ENCODE measurements at regions not wholly inside any gene's neighbourhood (a gene's known extent, or its start where the extent isn't known, plus 50 kb on each side); places are given as distances from the start of the nearest gene placed in this dataset.

- no peak for TF ChIP-seq POLR2A (IDR thresholded peaks at IDR 0.05)
- no peak for TF ChIP-seq CTCF (IDR thresholded peaks at IDR 0.05)
- no peaks in the 10 kb centered on the region for H3K27me3 ChIP-seq
- no peak overlapping the region for H3K27ac ChIP-seq
- DNase-seq, result no peak
- intact Hi-C loops (cut with DNase I; ENCODE audit: low total_unique reads), result no loop called here
- H3K4me3 ChIP-seq, result no peak overlapping the region
- H3K9me3 ChIP-seq, result no peaks in the 10 kb centered on the region
- H3K36me3 ChIP-seq (ENCODE audit: low read depth, missing control alignments), result no peaks in the 10 kb centered on the region
- no peaks in the 10 kb centered on the region for H3K4me1 ChIP-seq
- WGBS, 2 donors, result 42 to 45% methylated on average over 3 of the region's 3 CpGs
Measured at GRCh38 chr7:10239695-10240345, 733.9 kb upstream of the PHF14 start.

- intact Hi-C loops (cut with DNase I; ENCODE audit: low total_unique reads), result no loop called here
- Histone ChIP-seq H3K36me3 (ENCODE audit: low read depth, missing control alignments) (no peaks in the 10 kb centered on the region), H3K4me1 (no peaks in the 10 kb centered on the region), H3K27ac (no peak overlapping the region), H3K27me3 (no peaks in the 10 kb centered on the region), H3K4me3 (no peak overlapping the region), H3K9me3 (no peaks in the 10 kb centered on the region)
- TF ChIP-seq POLR2A (IDR thresholded peaks at IDR 0.05) (no peak), CTCF (IDR thresholded peaks at IDR 0.05) (no peak)
- no peak for DNase-seq
Measured at GRCh38 chr7:10245406-10245805, 728.3 kb upstream of the PHF14 start.

GRCh38 chr7:10257438-10257837, 716.2 kb upstream of the PHF14 start:
- H3K9me3 ChIP-seq, result no peaks in the 10 kb centered on the region
- intact Hi-C loops (cut with DNase I; ENCODE audit: low total_unique reads), result no loop called here
- no peak for TF ChIP-seq CTCF (IDR thresholded peaks at IDR 0.05)
- no peak for TF ChIP-seq POLR2A (IDR thresholded peaks at IDR 0.05)
- 83 to 93% methylated on average over 5 of the region's 5 CpGs for WGBS, 2 donors
- H3K4me3 ChIP-seq, result no peak overlapping the region
- no peak for DNase-seq
- no peaks in the 10 kb centered on the region for H3K27me3 ChIP-seq
- no peaks in the 10 kb centered on the region for H3K4me1 ChIP-seq
- no peak overlapping the region for H3K27ac ChIP-seq
- no peaks in the 10 kb centered on the region for H3K36me3 ChIP-seq (ENCODE audit: low read depth, missing control alignments)

- H3K36me3 ChIP-seq (ENCODE audit: low read depth, missing control alignments), result no peaks in the 10 kb centered on the region
- no peaks in the 10 kb centered on the region for H3K9me3 ChIP-seq
- TF ChIP-seq POLR2A (IDR thresholded peaks at IDR 0.05) (no peak), CTCF (IDR thresholded peaks at IDR 0.05) (no peak)
- no peak overlapping the region for H3K4me3 ChIP-seq
- intact Hi-C loops (cut with DNase I; ENCODE audit: low total_unique reads), result no loop called here
- WGBS, 2 donors, result 42 to 60% methylated on average over 2 of the region's 2 CpGs
- H3K27me3 ChIP-seq, result no peaks in the 10 kb centered on the region
- H3K4me1 ChIP-seq, result no peaks in the 10 kb centered on the region
- DNase-seq, result no peak
- H3K27ac ChIP-seq, result no peak overlapping the region
Measured at GRCh38 chr7:10266976-10267375, 706.7 kb upstream of the PHF14 start.

GRCh38 chr7:10268034-10268433, 705.6 kb upstream of the PHF14 start:
- intact Hi-C loops (cut with DNase I; ENCODE audit: low total_unique reads), result no loop called here
- no peak overlapping the region for H3K27ac ChIP-seq
- H3K4me1 ChIP-seq, result no peaks in the 10 kb centered on the region
- H3K36me3 ChIP-seq (ENCODE audit: low read depth, missing control alignments), result no peaks in the 10 kb centered on the region
- no peak for DNase-seq
- H3K4me3 ChIP-seq, result no peak overlapping the region
- no peaks in the 10 kb centered on the region for H3K27me3 ChIP-seq
- TF ChIP-seq CTCF (IDR thresholded peaks at IDR 0.05) (no peak), POLR2A (IDR thresholded peaks at IDR 0.05) (no peak)
- no peaks in the 10 kb centered on the region for H3K9me3 ChIP-seq
- WGBS, 2 donors, result 35 to 42% methylated on average over 3 of the region's 3 CpGs

Measured in testis (tissue), 2 donors.